ENCODE measurements at regions not wholly inside any gene's neighbourhood (a gene's known extent, or its start where the extent isn't known, plus 50 kb on each side); places are given as distances from the start of the nearest gene placed in this dataset.
"Not testable (repeated sequence)": the region's sequence is repeated elsewhere in the genome, so short reads cannot be mapped to it uniquely, and the experiment has no call there.

DNA sequence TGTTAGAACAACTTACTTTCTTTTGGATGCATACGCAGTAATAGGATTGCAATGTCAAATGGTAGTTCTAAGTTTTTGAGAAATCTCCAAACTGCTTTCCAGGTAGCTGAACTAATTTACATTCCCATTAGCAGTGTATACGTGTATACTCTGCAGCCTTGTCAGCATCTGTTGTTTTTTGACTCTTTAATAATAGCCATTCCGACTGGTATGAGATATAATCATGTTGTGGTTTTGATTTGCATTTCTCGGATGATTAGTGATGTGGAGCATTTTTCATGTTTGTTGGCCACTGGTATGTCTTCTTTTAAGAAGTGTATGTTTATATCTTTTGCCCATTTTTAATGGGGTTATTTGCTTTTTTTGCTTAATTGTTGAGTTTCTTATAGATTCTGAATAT lies 76.9 kb upstream of the HNRNPA1L2 start:
- DNase-seq (ENCODE audit: low spot score): not testable (repeated sequence)

- DNase-seq (ENCODE audit: low spot score): peak; percentile 46
These were observed 72.2 kb upstream of the HNRNPA1L2 start for GRCh38 chr13:52569904-52570602.

- DNase-seq (ENCODE audit: low spot score): not testable (repeated sequence)
These were observed 71.1 kb upstream of the HNRNPA1L2 start for GRCh38 chr13:52571163-52571562.

DNA sequence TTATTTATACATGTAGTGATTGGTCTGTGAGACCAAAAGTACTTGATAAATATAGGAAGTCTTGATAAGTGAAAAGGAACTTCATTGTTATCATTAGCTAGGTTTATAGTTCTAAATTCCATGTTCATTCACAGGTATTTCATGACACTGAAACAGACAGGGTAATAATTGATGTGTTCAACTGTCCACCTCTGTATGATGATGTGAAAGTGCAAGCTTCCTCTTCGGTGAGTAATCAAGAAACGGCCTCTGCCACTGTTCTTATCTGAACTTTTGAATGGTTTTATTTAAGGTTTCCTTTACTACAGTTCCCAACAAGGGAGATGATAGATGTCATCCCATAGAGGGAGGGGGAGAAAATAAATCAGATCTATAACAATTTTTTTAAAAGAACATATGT lies 59.3 kb upstream of the HNRNPA1L2 start:
- DNase-seq (ENCODE audit: low spot score): not testable (repeated sequence)

All from umbilical cord (tissue), 1 donor.